HepG2 (cell line): ENCODE measurements at regions not wholly inside any gene's neighbourhood (a gene's known extent, or its start where the extent isn't known, plus 50 kb on each side); places are given as distances from the start of the nearest gene placed in this dataset.

ENCODE experiments used
- ATAC-seq: fragments of 200-7000 bp; cut with Tn5 transposase; 3 replicates; pipeline ENCODE4 v1.9.1; 2020; ENCODE audit warnings: mild to moderate bottlenecking, moderate library complexity
- BruUV-seq: library from RNA; stranded (reverse); fragments of 400-500 nt; replicated peaks from 2 replicates; lab custom pipeline; 2021; lab: Mats Ljungman, UMichigan
- CTCF ChIA-PET: fragments of 300-600 bp; formaldehyde crosslinking; extraction: SDS; loops from one replicate; lab custom pipeline; 2021; ENCODE audit warnings: low total read pairs, inconsistent platforms, low intra/inter-chr PET ratio; lab: Yijun Ruan, JAX
- POLR2A ChIA-PET: fragments of 350-600 bp; sonication (Branson Sonifier 250); formaldehyde crosslinking; loops from one replicate; lab custom pipeline; 2020; ENCODE audit warnings: antibody characterized with exemption, inconsistent platforms; lab: Yijun Ruan, JAX
- DNase-seq: peaks from one replicate; pipeline ENCODE4 v3.0.0-alpha.2; 2015; ENCODE audit warnings: low spot score
- FAIRE-seq: peaks from 3 replicates; lab custom pipeline; 2011; peaks lifted over from hg19 to GRCh38; lab: Jason Lieb, UNC
- H2AFZ ChIP-seq: one replicate; pipeline ENCODE4 v1.6.1; 2011; ENCODE audit warnings: low read length, inconsistent platforms
- H3K27ac ChIP-seq: fragments of 300-600 bp; 3 replicates; pipeline ENCODE4 v1.8.0; 2011; ENCODE audit warnings: mixed run types, mild to moderate bottlenecking, mixed read lengths, low read length, inconsistent platforms; ENCODE audit not compliant: insufficient read depth; ENCODE audit errors: extremely low read length
- H3K27me3 ChIP-seq, 2 experiments: fragments of 200-600 bp in 1 of 2; 2 replicates in 1 of 2; 3 replicates in 1 of 2; pipeline versions ENCODE4 v1.6.0 to v1.8.0; 2011; ENCODE audit warnings: low read length in 2 of 2, mild to moderate bottlenecking in 2 of 2, moderate library complexity in 2 of 2, inconsistent platforms in 1 of 2; ENCODE audit not compliant: insufficient read depth in 2 of 2, control insufficient read depth in 1 of 2
- H3K36me3 ChIP-seq, 2 experiments: fragments of 200-600 bp in 1 of 2; replicated peaks in 1 of 2; 2 replicates in 1 of 2; 3 replicates in 1 of 2; pipeline versions ENCODE4 v1.5.1 to v1.8.0; 2011; ENCODE audit warnings: low read length in 2 of 2, inconsistent platforms in 1 of 2; ENCODE audit not compliant: insufficient read depth in 2 of 2, control insufficient read depth in 1 of 2
- H3K4me1 ChIP-seq: 2 replicates; pipeline ENCODE4 v1.5.1; 2012; ENCODE audit warnings: low read length, inconsistent platforms; ENCODE audit not compliant: insufficient read depth
- H3K4me2 ChIP-seq: 2 replicates; pipeline ENCODE4 v1.6.0; 2011; ENCODE audit warnings: low read depth, low read length, inconsistent platforms
- H3K4me3 ChIP-seq, 3 experiments: fragments of 200-600 bp in 1 of 3; sonication (generic), shearing (Covaris generic) in 1 of 3; replicated peaks in 1 of 3; 2 replicates each; pipeline ENCODE4 v1.5.1; 2011 to 2016; ENCODE audit warnings: low read length in 3 of 3, inconsistent platforms in 2 of 3, low read depth in 2 of 3, mild to moderate bottlenecking in 2 of 3, control low read depth in 1 of 3, mixed read lengths in 1 of 3; ENCODE audit not compliant: insufficient read depth in 1 of 3
- H3K79me2 ChIP-seq: one replicate; pipeline ENCODE4 v1.6.1; 2011; ENCODE audit warnings: low read length, inconsistent platforms; ENCODE audit not compliant: insufficient read depth
- H3K9ac ChIP-seq: 2 replicates; pipeline ENCODE4 v1.6.0; 2011; ENCODE audit warnings: mild to moderate bottlenecking, low read depth, low read length, inconsistent platforms; ENCODE audit not compliant: insufficient read depth
- H3K9me3 ChIP-seq: 2 replicates; pipeline ENCODE4 v1.5.1; 2012; ENCODE audit warnings: mild to moderate bottlenecking, low read length
- H4K20me1 ChIP-seq: 2 replicates; pipeline ENCODE4 v1.6.0; 2011; ENCODE audit warnings: inconsistent platforms, mild to moderate bottlenecking, low read length, moderate library complexity; ENCODE audit not compliant: insufficient read depth
- CEBPG ChIP-seq: IDR thresholded peaks from 2 replicates; pipeline ENCODE4 v1.6.1; 2016
- CHD2 ChIP-seq: IDR thresholded peaks from 2 replicates; pipeline ENCODE4 v1.6.1; 2011; ENCODE audit warnings: low read depth, low read length, improper control_type of control experiment
- FOXA1 ChIP-seq, 2 experiments: fragments of 450-650 bp in 1 of 2; sonication (generic) in 1 of 2; formaldehyde crosslinking in 1 of 2; IDR thresholded peaks; 2 replicates each; pipeline versions ENCODE4 v1.4.0 to v1.6.1; 2016 to 2020; ENCODE audit warnings: missing genetic modification reagents in 1 of 2
- IRX3 ChIP-seq: sonication (generic); formaldehyde crosslinking; IDR thresholded peaks from 2 replicates; pipeline ENCODE4 v1.8.1; 2023; ENCODE audit warnings: mild to moderate bottlenecking, low read depth, missing genetic modification reagents, borderline replicate concordance
- MAFG ChIP-seq: sonication (generic); formaldehyde crosslinking; IDR thresholded peaks from 2 replicates; pipeline ENCODE4 v1.5.1; 2020; ENCODE audit warnings: mild to moderate bottlenecking, missing genetic modification reagents
- MYC ChIP-seq: sonication (generic); formaldehyde crosslinking; IDR thresholded peaks from 2 replicates; pipeline ENCODE4 v1.9.0; 2021; ENCODE audit warnings: missing genetic modification reagents, borderline replicate concordance
- SP2 ChIP-seq: sonication (generic); formaldehyde crosslinking; IDR thresholded peaks from 2 replicates; pipeline ENCODE4 v1.5.1; 2020; ENCODE audit warnings: mild to moderate bottlenecking, missing genetic modification reagents
- ZEB1 ChIP-seq: IDR thresholded peaks from 2 replicates; pipeline ENCODE4 v1.6.1; 2012; ENCODE audit warnings: mild to moderate bottlenecking, low read depth, inconsistent platforms; ENCODE audit not compliant: insufficient replicate concordance
- ZNF263 ChIP-seq: sonication (generic); formaldehyde crosslinking; IDR thresholded peaks from 2 replicates; pipeline ENCODE4 v1.4.0; 2020; ENCODE audit warnings: missing genetic modification reagents
- ZNF296 ChIP-seq: sonication (generic); formaldehyde crosslinking; conservative IDR thresholded peaks from 2 replicates; pipeline ENCODE4 v1.5.0; 2020; ENCODE audit warnings: mild to moderate bottlenecking, missing genetic modification reagents
- ZNF749 ChIP-seq: sonication (generic); formaldehyde crosslinking; IDR thresholded peaks from 2 replicates; pipeline ENCODE4 v1.8.0; 2022; ENCODE audit warnings: mild to moderate bottlenecking, missing genetic modification reagents, moderate library complexity, borderline replicate concordance
- WGBS: methylation state at CpG from one replicate; pipeline ENCODE4 v1.1.6; 2017; ENCODE audit warnings: low lambda C conversion rate; 5-methylcytosine and 5-hydroxymethylcytosine counted together
- in situ Hi-C: cut with HindIII; loops from 2 replicates; pipeline ENCODE4 v1.10.0; 2017; ENCODE audit warnings: low pct_unique_long_range_greater_than_20kb; ENCODE audit not compliant: extremely low pct_ligation_motif_present
- intact Hi-C: fragments of 100-400 bp; cut with micrococcal nuclease; formaldehyde crosslinking; loops from one replicate; pipeline ENCODE4 v1.10.0; 2022; ENCODE audit not compliant: unreplicated experiment

- TF ChIP-seq FOXA1 (IDR thresholded peaks at IDR 0.05) (no peak), FOXA1 (CRISPR knock-in tag; IDR thresholded peaks at IDR 0.05) (no peak), CEBPG (no peak), ZNF749 (CRISPR knock-in tag) (no peak), ZNF263 (CRISPR knock-in tag) (no peak), IRX3 (CRISPR knock-in tag) (no peak), SP2 (CRISPR knock-in tag) (no peak), ZNF296 (CRISPR knock-in tag) (no peak), MYC (no peak)
- no peak overlapping the region for H3K9ac ChIP-seq
- ChIA-PET POLR2A (no interaction called here), CTCF (no interaction called here)
- no peak overlapping the region for H3K4me2 ChIP-seq
- BruUV-seq = no TSS peak
- intact Hi-C loops = no loop called here
- no peaks in the 10 kb centered on the region for H3K36me3 ChIP-seq
- no peak for ATAC-seq
- no peaks in the 10 kb centered on the region for H3K9me3 ChIP-seq
- 42% methylated on average over 18 of the region's 25 CpGs for WGBS
- no peak overlapping the region for H2AFZ ChIP-seq
- H3K4me3 ChIP-seq = no peak overlapping the region
- no peak for FAIRE-seq
- DNase-seq = no peak
- no peaks in the 10 kb centered on the region for H3K79me2 ChIP-seq
- H3K27ac ChIP-seq = no peak overlapping the region
- H3K4me1 ChIP-seq = no peaks in the 10 kb centered on the region
- H4K20me1 ChIP-seq = no peaks in the 10 kb centered on the region
- H3K27me3 ChIP-seq = peaks cover 6 to 26% of the 10 kb centered on the region in 2 experiments; a peak in 4 of 5 replicates
- in situ Hi-C loops = no loop called here
These were observed 328.1 kb downstream of the C16orf95 start for GRCh38 chr16:86988920-86989696.

DNA sequence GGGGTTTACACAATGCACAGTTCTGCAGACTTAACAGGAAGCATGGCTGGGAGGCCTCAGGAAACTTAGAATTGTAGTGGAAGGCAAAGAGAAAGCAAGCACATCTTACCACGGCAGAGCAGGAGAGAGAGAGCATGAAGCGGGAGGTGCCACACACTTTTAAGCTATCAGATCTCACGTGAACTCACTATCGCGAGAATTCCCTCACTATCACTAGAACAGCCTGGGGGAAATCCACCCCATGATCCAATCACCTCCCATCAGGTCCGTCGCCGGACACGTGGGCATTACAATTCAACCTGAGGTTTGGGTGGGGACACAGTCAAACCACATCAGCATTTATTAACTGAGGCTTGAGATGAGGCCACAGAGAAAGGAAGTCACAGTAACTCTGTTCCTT is 326.7 kb downstream of the C16orf95 start:
- no peaks in the 10 kb centered on the region for H3K9me3 ChIP-seq
- no peaks in the 10 kb centered on the region for H4K20me1 ChIP-seq
- no peak overlapping the region for H2AFZ ChIP-seq
- FAIRE-seq (no peak), DNase-seq (no peak), ATAC-seq (no peak)
- no peak overlapping the region for H3K27ac ChIP-seq
- CTCF ChIA-PET = no interaction called here
- no TSS peak for BruUV-seq
- no peak overlapping the region for H3K9ac ChIP-seq
- H3K36me3 ChIP-seq = no peaks in the 10 kb centered on the region
- in situ Hi-C loops = no loop called here
- peaks cover 6 to 35% of the 10 kb centered on the region in 2 experiments; a peak in 4 of 5 replicates for H3K27me3 ChIP-seq
- WGBS = 19% methylated on average over 9 of the region's 9 CpGs
- H3K4me3 ChIP-seq = no peak overlapping the region
- POLR2A ChIA-PET = no interaction called here
- H3K79me2 ChIP-seq = no peaks in the 10 kb centered on the region
- TF ChIP-seq CHD2 (peak; percentile 50; the same call in 1 of the 2 replicates), MAFG (CRISPR knock-in tag) (no peak), ZEB1 (no peak)
- intact Hi-C loops = no loop called here
- H3K4me1 ChIP-seq = no peaks in the 10 kb centered on the region
- no peak overlapping the region for H3K4me2 ChIP-seq
